ENCODE measurements at regions not wholly inside any gene's neighbourhood (a gene's known extent, or its start where the extent isn't known, plus 50 kb on each side); places are given as distances from the start of the nearest gene placed in this dataset.

DNA sequence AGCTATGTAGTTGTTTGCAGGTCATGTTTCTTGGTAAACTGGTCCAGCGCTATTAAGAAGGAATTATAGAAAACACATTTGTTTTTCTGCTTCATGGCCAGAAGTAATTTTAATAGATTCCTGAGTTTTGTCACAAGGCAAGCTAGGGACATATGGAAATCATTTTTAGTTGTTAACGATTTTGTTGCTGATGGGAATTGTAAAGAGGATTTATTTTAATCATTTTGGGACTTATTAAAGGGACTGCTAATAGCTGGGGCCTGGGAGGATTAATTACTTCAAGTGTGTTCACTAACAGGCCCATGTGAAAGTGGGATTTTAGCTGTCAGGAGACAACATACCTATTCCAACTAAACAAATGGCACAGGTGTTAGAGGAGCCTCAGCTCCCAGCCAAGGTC lies 492.0 kb upstream of the ARX start:
- TF ChIP-seq, protein P1, sequence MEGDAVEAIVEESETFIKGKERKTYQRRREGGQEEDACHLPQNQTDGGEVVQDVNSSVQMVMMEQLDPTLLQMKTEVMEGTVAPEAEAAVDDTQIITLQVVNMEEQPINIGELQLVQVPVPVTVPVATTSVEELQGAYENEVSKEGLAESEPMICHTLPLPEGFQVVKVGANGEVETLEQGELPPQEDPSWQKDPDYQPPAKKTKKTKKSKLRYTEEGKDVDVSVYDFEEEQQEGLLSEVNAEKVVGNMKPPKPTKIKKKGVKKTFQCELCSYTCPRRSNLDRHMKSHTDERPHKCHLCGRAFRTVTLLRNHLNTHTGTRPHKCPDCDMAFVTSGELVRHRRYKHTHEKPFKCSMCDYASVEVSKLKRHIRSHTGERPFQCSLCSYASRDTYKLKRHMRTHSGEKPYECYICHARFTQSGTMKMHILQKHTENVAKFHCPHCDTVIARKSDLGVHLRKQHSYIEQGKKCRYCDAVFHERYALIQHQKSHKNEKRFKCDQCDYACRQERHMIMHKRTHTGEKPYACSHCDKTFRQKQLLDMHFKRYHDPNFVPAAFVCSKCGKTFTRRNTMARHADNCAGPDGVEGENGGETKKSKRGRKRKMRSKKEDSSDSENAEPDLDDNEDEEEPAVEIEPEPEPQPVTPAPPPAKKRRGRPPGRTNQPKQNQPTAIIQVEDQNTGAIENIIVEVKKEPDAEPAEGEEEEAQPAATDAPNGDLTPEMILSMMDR (IDR thresholded peaks at IDR 0.05) = no peak
- no peak for TF ChIP-seq POLR2AphosphoS5 (IDR thresholded peaks at IDR 0.05)
- no peak for TF ChIP-seq EP300 (IDR thresholded peaks at IDR 0.05)

Data from gastroesophageal sphincter (tissue), 3 donors.